AG08395 (cell line): ENCODE measurements at regions not wholly inside any gene's neighbourhood (a gene's known extent, or its start where the extent isn't known, plus 50 kb on each side); places are given as distances from the start of the nearest gene placed in this dataset.

Experiments
- DNase-seq: peaks from one replicate; pipeline ENCODE4 v3.0.0; 2012; ENCODE audit warnings: mixed read lengths, low spot score

DNA sequence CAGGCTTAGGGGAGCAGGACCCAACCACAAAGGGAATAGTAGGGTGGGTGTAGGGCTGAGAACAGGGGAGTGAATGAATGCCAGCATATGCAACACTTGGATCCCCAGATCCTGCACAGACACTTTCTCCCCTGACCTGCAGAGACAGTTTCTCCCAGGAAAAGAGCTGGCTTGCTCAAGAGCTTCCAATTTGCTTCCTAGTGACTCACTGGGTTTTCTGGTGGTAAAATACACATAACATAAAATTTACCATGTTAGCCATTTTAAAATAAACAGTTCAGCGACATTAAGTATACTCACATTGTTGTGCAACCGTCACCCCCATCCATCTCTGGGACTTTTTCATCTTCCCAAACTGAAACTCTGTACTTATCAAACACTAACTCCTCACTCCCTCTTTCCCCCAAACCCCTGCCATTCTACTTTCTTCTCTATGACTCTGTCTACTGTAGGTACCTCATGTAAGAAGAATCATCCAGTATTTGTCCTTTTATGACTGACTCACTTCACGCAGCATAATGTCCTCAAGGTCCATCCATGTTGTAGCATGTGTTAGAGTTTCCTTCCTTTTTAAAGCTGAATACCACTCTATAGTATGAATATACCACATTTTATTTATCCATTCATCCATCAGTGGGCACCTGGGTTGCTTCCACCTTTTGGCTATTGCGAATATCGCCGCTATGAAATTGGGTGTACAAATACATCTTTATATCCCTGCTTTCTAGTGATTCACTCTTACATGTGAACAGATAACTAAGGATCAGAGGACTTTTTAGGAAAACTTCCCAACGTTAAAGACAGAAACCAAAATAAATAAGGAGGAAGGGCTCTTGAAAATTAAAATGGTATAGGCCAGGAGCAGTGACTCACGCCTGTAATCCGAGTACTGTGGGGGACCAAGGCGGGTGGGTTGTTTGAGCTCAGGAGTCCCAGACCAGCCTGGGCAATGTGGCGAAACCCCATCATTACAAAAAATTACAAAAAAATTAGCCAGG is 95.6 kb upstream of the TJP1 start:
- no peak for DNase-seq

DNA sequence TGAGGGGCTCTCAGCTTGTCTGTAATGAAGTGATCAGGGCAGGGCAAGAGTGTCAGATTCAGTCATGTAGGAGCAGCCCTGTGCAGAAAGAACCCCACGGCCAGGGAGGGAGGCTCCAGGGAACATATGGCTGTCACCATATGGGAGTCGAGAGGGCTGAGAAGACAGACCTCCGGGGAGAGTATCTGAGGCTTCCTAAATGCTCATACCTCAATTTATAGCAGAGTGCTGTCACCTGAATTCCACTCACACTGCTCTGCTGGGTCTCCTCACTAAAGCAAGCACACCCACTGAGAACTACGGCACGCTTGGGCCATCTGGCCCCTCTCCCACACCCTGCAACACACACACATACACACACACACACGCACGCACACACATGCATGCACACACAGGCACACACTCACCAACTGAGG is 92.3 kb upstream of the TJP1 start:
- no peak for DNase-seq

DNA sequence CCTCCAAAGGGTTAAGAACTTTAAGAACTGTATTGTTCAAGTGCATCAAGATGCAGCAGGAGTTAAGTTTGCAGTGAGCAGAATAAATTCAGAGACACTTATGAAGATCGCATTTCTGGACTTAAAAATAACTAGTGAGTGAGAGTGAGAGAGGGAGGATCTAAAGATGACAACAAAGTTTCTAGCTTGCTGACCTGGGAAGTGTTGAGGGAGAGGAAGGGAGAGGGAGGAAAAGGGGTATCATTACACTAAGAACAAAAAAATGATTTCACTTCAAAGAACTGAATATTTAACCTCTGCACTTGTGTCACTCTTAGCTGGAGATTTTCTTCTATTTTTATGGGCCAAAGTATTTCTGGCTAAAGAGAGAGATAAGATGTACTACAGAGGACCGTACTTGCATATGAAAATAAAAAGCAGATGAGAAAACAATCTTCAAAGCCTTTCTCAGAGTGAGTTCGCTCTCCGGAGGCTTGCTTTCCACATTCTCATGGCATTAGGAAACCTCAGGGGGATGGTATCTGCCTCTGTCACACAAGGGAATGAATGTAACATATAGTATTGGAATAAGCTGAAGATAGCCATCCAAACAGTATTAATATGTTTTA is 91.4 kb upstream of the TJP1 start:
- DNase-seq: peak; percentile 47

GRCh38 chr15:29911705-29912104 is 89.4 kb upstream of the TJP1 start:
- no peak for DNase-seq

DNA sequence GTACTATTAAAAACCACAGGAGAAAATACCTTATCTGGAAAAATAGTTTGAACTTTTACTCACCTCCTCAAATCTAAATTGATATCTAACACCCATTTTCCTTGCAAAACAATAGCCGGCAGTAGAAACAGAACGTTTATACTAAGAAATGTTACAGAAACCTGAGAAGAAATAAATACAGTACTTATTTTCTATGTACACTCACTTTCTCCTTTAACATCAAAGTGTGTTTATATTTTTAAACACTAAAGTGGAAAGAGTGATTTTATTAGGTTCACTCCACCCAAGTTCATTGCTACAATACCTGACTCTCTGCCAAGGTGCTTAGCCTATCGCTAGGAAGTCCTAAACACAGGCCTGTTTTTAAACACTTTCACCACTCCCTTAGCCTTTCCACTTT is 87.8 kb upstream of the TJP1 start:
- no peak for DNase-seq

GRCh38 chr15:29904757-29905417 is 82.6 kb upstream of the TJP1 start:
- peak; percentile 43 for DNase-seq

- no peak for DNase-seq
Observed at GRCh38 chr15:29903785-29904464, 81.7 kb upstream of the TJP1 start.

- no peak for DNase-seq
Observed at GRCh38 chr15:29903028-29903427, 80.8 kb upstream of the TJP1 start.

DNA sequence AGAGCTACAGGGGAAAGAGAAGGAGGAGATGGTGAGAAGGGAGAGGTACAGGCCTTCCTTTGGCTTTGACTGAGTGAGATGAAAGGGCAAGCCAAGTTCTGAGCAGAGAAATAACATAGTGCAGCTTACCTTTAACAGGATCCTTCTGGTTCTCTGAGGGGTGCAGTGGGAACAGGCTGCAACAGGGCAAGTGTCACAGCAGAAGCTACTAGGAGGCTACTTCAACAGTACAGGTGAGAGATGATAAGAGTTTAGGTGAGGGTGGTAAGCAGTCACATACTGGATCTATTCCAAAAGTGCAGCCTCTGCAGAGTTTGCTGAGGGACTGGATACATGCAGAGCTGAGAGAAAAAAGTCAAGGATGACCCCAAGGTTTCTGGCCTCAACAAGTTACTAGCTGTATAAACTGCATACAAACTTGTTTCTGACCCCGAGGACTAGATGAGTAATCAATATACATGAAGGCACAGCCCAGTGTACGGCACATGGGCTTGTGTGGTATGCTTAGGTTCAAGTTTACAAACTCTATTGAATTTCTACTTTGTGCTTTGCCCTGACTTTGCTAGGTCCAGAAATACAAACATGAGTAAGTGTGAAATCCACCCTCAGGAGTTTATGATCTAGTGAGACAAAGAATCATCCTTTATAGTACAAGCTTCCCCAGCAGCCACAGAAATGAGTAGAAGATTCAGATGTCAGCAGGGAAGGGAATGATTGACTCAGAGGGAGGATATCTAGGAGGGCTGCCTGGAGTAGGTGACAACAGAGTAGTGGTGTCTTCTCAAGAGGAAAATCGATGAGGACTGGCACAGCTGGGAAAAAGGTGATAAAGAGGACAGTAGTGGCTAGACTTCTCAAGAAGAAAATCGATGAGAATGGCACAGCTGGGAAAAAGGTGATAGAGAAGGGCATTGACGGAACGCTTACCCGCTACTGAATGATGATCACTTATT is 78.2 kb upstream of the TJP1 start:
- DNase-seq: no peak

DNA sequence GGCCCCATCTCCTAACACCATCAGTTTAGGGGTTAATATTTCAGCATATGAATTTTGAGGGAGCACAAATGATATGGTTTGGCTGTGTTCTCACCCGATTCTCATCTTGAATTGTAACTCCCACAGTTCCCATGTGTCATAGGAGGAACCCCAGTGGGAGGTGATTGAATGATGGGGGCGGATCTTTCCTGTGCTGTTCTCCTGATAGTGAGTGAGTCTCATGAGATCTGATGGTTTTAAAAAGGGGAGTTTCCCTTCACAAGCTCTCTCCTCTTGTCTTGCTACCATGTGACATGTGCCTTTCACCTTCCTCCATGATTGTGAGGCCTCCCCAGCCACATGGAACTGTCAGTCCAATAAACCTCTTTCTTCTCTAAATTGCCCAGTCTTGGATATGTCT is 73.8 kb upstream of the TJP1 start:
- no peak for DNase-seq

DNA sequence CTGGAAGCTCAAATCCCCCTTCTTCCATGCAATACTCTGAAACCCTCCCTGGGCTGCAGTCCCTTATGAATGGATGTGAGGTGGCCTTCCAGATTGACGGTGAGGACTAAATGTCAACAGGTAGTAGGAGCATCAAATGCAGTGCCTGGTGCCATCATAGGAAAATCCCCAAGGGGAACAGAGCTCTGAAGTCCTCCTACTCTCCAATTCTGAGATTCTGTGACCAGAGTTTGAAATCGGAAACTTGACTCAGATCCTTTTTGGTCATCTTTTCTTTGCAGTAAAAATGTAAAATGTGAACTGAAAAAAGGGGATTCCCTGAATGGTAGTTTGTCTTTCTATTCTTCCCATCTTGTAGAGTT is 68.8 kb upstream of the TJP1 start:
- DNase-seq: no peak

GRCh38 chr15:29890336-29891095 is 68.2 kb upstream of the TJP1 start:
- DNase-seq: no peak

DNA sequence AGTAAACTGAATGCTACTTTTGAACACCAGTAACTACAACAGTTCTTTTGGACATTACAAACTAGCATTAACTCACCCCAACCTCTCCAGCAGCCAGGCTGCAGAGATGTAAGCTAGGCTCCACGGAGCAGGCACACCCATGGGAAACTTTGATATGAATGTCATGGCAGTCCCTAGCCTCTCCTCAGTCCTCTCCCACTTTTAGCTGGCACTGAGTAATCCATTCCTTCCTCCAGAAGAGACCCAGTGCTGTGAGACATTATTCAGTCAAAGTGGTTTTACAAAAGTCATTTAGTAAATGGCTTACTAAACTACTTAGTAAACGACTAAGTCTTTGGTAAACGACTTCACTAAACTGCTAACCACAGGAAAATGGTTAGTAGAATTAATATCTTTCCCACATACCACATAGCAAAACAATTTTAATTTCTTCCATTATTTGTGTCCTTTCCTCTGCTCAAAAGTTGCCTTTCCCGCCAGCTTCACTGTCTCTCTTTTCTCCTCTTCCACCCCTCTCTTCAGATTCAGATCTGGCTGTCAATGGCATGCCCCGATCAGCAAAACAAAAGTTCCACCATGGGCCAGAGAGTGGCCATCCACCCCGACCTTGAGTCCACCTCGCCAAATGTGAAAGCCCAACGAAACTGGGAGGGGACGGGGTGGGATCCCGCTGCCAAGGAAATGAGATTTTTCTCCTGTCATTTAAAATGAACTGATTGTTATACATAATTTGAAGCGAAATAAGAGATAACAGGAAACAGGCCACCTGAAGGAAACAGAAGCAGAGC is 67.5 kb upstream of the TJP1 start:
- no peak for DNase-seq

GRCh38 chr15:29888646-29889045 is 66.4 kb upstream of the TJP1 start:
- DNase-seq: no peak

- no peak for DNase-seq
Observed at GRCh38 chr15:29887721-29888120, 65.5 kb upstream of the TJP1 start.

- no peak for DNase-seq
Observed at GRCh38 chr15:29885183-29885582, 62.9 kb upstream of the TJP1 start.

DNA sequence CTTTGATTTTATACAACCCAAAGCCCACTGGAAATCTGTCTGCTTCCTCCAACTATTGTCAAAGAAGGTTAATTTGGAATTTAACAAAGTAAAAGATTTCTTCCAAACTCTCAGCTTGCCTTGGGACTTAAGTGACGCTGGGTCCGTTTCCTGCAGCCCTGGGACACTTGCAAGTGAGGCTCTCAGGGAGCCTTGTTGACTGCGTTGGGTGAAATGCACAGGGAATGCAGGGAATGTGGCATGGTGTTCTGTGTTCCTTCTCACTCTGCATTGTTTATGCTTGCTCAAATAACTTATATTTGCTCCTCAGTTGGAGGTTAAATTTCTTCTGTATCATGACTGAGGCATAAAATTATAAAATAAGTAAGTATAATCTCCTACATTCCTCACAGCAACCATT is 60.9 kb upstream of the TJP1 start:
- no peak for DNase-seq

DNA sequence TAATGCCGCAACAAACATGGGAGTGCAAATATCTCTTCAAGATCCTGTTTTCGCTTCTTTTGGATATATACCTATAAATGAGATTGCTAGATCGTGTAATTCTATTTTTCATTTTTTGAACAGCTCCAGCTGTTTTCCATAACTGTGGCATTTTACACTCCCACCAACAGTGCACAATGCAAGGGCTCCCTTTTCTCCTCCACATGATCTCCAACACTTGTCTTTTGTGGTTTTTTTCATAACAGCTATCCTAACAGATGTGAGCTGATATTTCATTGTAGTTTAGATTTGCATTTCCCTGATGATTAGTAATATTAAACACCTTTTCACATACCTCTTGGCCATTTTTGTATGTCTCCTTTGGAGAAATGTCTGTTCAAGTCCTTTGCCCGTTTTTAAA is 58.6 kb upstream of the TJP1 start:
- DNase-seq: no peak

- DNase-seq: no peak
Observed at GRCh38 chr15:29880341-29880740, 58.1 kb upstream of the TJP1 start.

- no peak for DNase-seq
Observed at GRCh38 chr15:29874977-29875376, 52.7 kb upstream of the TJP1 start.
